Tibial artery (tissue), 4 donors: ENCODE measurements at regions not wholly inside any gene's neighbourhood (a gene's known extent, or its start where the extent isn't known, plus 50 kb on each side); places are given as distances from the start of the nearest gene placed in this dataset.

Experiments used
- DNase-seq, 2 donors: peaks; one replicate each; pipeline ENCODE4 v3.0.0-alpha.2; 2019
- H3K27ac ChIP-seq, 2 donors: fragments of 200-600 bp; sonication (generic) in 1 of 2; 1 replicate in 1 of 2; 2 replicates in 1 of 2; pipeline ENCODE4 v1.5.1; 2018 to 2019; ENCODE audit warnings: mild to moderate bottlenecking in 1 of 2
- H3K27me3 ChIP-seq, 2 donors: fragments of 200-600 bp; sonication (generic) in 1 of 2; one replicate each; pipeline versions ENCODE4 v1.5.1 to v1.6.0; 2016 to 2019
- H3K36me3 ChIP-seq, 3 donors: fragments of 200-600 bp; sonication (generic) in 2 of 3; one replicate each; pipeline ENCODE4 v1.5.1; 2016 to 2019; ENCODE audit warnings: mild to moderate bottlenecking in 2 of 3
- H3K4me1 ChIP-seq, 4 donors: fragments of 200-600 bp; sonication (generic) in 2 of 4; 1 replicate in 3 of 4; 2 replicates in 1 of 4; pipeline ENCODE4 v1.5.1; 2016 to 2019
- H3K4me3 ChIP-seq, 2 donors: fragments of 200-600 bp; sonication (generic) in 1 of 2; 1 replicate in 1 of 2; 2 replicates in 1 of 2; pipeline ENCODE4 v1.5.1; 2018 to 2019; ENCODE audit warnings: mild to moderate bottlenecking in 2 of 2
- H3K9me3 ChIP-seq, 3 donors: fragments of 200-600 bp; sonication (generic) in 1 of 3; one replicate each; pipeline ENCODE4 v1.5.1; 2016 to 2019
- CTCF ChIP-seq, 2 experiments: fragments of 200-600 bp in 1 of 2; fragments of 450-650 bp in 1 of 2; IDR thresholded peaks; one replicate each; pipeline ENCODE4 v1.5.1; 2017 to 2019; ENCODE audit warnings: antibody characterized with exemption in 2 of 2, mild to moderate bottlenecking in 1 of 2, moderate library complexity in 1 of 2
- intact Hi-C: fragments of 100-400 bp; cut with DNase I; formaldehyde crosslinking; loops from one replicate; pipeline ENCODE4 v1.15.0; 2023; ENCODE audit warnings: low total_unique reads

GRCh38 chr1:181166377-181167196 is 78.1 kb downstream of the IER5 start:
- TF ChIP-seq CTCF (IDR thresholded peaks at IDR 0.05) = peak; percentile 84 to 86
- intact Hi-C loops = loop anchor here (2.0 to 10.0 kb wide), 2 partner anchors 284 to 662 kb away; partner anchors contain the start of gene ACBD6
- peaks cover 0 to 5% (median 2%) of the 10 kb centered on the region in 4 donors for H3K4me1 ChIP-seq
- H3K27me3 ChIP-seq = no peaks in the 10 kb centered on the region
- no peak overlapping the region for H3K4me3 ChIP-seq
- peaks cover 3 to 16% (median 3%) of the 10 kb centered on the region in 3 donors for H3K9me3 ChIP-seq
- peaks cover 0 to 6% (median 0%) of the 10 kb centered on the region in 3 donors for H3K36me3 ChIP-seq
- H3K27ac ChIP-seq = no peak overlapping the region
- peak; percentile 58 to 75 for DNase-seq

- intact Hi-C loops = loop anchor here (10.0 kb wide), 1 partner anchor 665 kb away; the partner anchor contains the start of gene ACBD6
- Histone ChIP-seq H3K4me3 (no peak overlapping the region), H3K27ac (no peak overlapping the region), H3K4me1 (peaks cover 0 to 5% (median 2%) of the 10 kb centered on the region in 4 donors), H3K9me3 (peaks cover 0 to 3% (median under 1%) of the 10 kb centered on the region in 3 donors), H3K36me3 (no peaks in the 10 kb centered on the region), H3K27me3 (no peaks in the 10 kb centered on the region)
- TF ChIP-seq CTCF (IDR thresholded peaks at IDR 0.05) = no peak
- no peak for DNase-seq
These were observed 80.9 kb downstream of the IER5 start for GRCh38 chr1:181169281-181169865.

GRCh38 chr1:181170194-181170593 is 81.7 kb downstream of the IER5 start:
- intact Hi-C loops = no loop called here
- no peak overlapping the region for H3K4me3 ChIP-seq
- H3K36me3 ChIP-seq = no peaks in the 10 kb centered on the region
- H3K9me3 ChIP-seq = peaks cover 0 to 3% (median 0%) of the 10 kb centered on the region in 3 donors
- peaks cover 0 to 5% (median 2%) of the 10 kb centered on the region in 4 donors for H3K4me1 ChIP-seq
- no peak for TF ChIP-seq CTCF (IDR thresholded peaks at IDR 0.05)
- H3K27ac ChIP-seq = no peak overlapping the region
- no peak for DNase-seq
- H3K27me3 ChIP-seq = peaks cover 0 to under 1% of the 10 kb centered on the region in 2 donors

- intact Hi-C loops = no loop called here
- Histone ChIP-seq H3K36me3 (no peaks in the 10 kb centered on the region), H3K4me3 (no peak overlapping the region), H3K9me3 (peaks cover 0 to 3% (median 0%) of the 10 kb centered on the region in 3 donors), H3K27me3 (peaks cover 0 to 7% of the 10 kb centered on the region in 2 donors), H3K27ac (no peak overlapping the region), H3K4me1 (no peaks in the 10 kb centered on the region)
- DNase-seq = no peak
- no peak for TF ChIP-seq CTCF (IDR thresholded peaks at IDR 0.05)
These were observed 83.6 kb downstream of the IER5 start for GRCh38 chr1:181172082-181172481.

GRCh38 chr1:181173761-181174447 is 85.4 kb downstream of the IER5 start:
- TF ChIP-seq CTCF (IDR thresholded peaks at IDR 0.05) = no peak
- no peak for DNase-seq
- H3K36me3 ChIP-seq = no peaks in the 10 kb centered on the region
- no peaks in the 10 kb centered on the region for H3K4me1 ChIP-seq
- peaks cover 0 to 7% of the 10 kb centered on the region in 2 donors for H3K27me3 ChIP-seq
- no peak overlapping the region for H3K27ac ChIP-seq
- intact Hi-C loops = no loop called here
- H3K9me3 ChIP-seq = peaks cover 0 to 3% (median 0%) of the 10 kb centered on the region in 3 donors
- H3K4me3 ChIP-seq = no peak overlapping the region
